ENCODE measurements at regions not wholly inside any gene's neighbourhood (a gene's known extent, or its start where the extent isn't known, plus 50 kb on each side); places are given as distances from the start of the nearest gene placed in this dataset.

- no peak for TF ChIP-seq CTCF (IDR thresholded peaks at IDR 0.05)
- no peak for TF ChIP-seq POLR2A (IDR thresholded peaks at IDR 0.05)
Measured at GRCh38 chr11:76268498-76268897, 62.2 kb upstream of the WNT11 start.

All from thyroid gland (tissue), 4 donors.